ENCODE measurements at regions not wholly inside any gene's neighbourhood (a gene's known extent, or its start where the extent isn't known, plus 50 kb on each side); places are given as distances from the start of the nearest gene placed in this dataset.

DNA sequence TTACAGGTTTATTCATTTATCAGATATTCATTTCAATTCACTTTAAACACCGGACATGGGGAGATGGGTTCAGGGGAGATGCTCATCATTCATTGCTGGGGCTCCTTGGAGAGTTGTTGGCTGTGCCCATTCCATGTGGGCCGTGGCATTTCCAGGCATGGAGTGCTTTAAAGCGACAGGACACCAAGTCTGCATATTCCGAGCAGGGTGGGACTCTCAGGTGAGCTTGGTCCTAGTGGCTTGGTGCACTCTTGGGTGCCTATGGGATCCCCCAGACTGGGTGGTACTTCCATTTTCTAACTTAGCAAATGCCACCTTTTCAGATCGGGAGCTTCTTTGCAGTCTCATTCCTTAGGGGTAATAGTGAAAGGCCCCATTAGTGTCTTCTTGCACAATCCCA lies 619.5 kb upstream of the CADM1 start:
- no peak for TF ChIP-seq POLR2A (IDR thresholded peaks at IDR 0.05)
- TF ChIP-seq, protein P1, sequence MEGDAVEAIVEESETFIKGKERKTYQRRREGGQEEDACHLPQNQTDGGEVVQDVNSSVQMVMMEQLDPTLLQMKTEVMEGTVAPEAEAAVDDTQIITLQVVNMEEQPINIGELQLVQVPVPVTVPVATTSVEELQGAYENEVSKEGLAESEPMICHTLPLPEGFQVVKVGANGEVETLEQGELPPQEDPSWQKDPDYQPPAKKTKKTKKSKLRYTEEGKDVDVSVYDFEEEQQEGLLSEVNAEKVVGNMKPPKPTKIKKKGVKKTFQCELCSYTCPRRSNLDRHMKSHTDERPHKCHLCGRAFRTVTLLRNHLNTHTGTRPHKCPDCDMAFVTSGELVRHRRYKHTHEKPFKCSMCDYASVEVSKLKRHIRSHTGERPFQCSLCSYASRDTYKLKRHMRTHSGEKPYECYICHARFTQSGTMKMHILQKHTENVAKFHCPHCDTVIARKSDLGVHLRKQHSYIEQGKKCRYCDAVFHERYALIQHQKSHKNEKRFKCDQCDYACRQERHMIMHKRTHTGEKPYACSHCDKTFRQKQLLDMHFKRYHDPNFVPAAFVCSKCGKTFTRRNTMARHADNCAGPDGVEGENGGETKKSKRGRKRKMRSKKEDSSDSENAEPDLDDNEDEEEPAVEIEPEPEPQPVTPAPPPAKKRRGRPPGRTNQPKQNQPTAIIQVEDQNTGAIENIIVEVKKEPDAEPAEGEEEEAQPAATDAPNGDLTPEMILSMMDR (IDR thresholded peaks at IDR 0.05 in 4 of 5, conservative IDR thresholded peaks at IDR 0.05 in 1 of 5), result no peak

Measured in gastrocnemius medialis (tissue), 4 donors.